GM21390 (cell line): ENCODE measurements at regions not wholly inside any gene's neighbourhood (a gene's known extent, or its start where the extent isn't known, plus 50 kb on each side); places are given as distances from the start of the nearest gene placed in this dataset.
A peak's percentile ranks its signal among the peaks of the same experiment; 100 is the strongest.
"Not testable (repeated sequence)": the region's sequence is repeated elsewhere in the genome, so short reads cannot be mapped to it uniquely, and the experiment has no call there.

Source experiments
- ATAC-seq: cut with Tn5 transposase; IDR thresholded peaks from one replicate; pipeline ENCODE4 v1.9.1; 2021; ENCODE audit not compliant: unreplicated experiment

DNA sequence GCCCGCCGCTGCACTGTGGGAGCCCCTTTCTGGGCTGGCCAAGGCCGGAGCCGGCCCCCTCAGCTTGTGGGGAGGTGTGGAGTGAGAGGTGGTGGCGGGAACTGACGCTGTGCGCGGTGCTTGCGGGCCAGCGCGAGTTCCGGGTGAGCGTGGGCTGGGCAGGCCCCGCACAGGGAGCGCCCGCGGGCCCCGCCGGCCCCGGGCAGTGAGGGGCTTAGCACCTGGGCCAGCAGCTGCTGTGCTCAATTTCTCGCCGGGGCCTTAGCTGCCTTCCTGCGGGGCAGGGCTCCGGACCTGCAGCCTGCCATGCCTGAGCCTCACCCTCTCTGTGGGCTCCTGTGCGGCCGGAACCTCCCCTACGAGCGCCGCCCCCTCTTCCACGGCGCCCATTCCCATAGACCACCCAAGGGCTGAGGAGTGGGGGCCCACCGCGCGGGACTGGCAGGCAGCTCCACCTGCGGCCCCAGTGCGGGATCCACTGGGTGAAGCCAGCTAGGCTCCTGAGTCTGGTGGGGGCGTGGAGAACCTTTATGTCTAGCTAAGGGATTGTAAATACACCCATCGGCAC is 1062.6 kb downstream of the TDRD15 start:
- not testable (repeated sequence) for ATAC-seq

DNA sequence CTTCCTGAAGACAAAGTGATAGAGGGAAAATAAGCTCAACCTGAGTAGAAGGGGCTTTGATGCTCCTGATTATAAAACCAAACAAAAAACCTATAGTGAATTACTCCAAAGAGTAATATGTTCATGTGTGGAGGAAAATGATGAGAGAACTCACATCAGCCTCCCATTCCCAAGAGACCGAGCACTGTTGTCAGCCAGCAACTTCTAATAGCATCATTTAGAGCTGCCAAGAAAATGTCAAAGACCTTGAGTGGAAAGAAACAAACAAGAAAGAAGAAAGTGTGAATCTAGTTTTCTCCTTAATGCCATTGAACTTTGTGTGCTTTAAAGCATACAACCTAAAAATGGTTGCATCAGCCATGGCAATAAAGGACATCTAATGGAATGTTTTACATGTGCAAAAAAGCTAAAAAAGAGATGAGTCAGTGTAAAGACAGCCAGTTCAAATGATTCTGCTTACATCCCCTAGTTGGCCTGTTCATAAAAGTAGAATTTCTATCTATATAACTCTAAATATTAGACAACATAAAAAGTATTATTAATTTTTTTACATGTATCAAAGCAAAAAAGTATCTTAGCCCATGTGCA is 1066.2 kb downstream of the TDRD15 start:
- ATAC-seq: no peak

DNA sequence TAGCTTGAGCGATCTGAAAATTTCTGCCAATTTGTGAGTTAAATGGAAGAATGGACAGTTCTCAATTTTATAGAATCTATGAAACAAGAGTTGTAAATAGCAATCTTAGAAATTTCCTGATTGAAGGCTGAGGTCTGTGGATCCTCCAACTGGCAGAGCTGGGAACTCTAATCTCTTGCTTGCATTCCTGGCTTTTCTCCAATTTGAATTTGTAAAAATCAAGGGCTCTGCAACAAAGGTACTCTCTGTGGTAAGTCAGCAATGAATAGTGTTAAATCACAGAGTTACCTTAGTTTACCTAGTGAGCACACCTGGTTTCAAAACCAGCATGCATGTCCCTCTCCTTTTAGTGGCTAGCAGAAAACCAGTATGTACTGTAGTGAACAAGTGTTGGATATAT is 1070.5 kb downstream of the TDRD15 start:
- no peak for ATAC-seq

DNA sequence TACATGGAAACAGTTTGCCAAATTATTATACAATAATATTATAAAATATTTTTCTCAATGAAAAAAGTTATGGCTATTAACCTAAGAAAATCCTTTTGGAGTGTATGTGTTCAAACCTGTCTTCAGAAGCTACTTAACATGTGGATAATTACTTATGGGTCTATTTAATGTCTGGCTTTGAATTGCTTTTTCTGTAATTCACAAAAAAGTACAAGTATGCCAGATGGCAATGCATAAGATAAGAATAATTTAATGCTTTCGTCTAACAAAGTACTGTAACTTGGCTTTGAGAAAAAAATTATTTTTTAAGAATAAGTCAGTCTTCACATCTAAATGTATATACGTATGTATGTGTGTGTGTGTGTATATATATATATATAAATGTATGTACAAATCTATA is 1073.0 kb downstream of the TDRD15 start:
- no peak for ATAC-seq

- no peak for ATAC-seq
Measured at GRCh38 chr2:22198381-22199283, 1074.9 kb downstream of the TDRD15 start.

- ATAC-seq: no peak
Measured at GRCh38 chr2:22199994-22200393, 1076.2 kb downstream of the TDRD15 start.

GRCh38 chr2:22209545-22209944 is 1085.8 kb downstream of the TDRD15 start:
- ATAC-seq: peak; percentile 62

DNA sequence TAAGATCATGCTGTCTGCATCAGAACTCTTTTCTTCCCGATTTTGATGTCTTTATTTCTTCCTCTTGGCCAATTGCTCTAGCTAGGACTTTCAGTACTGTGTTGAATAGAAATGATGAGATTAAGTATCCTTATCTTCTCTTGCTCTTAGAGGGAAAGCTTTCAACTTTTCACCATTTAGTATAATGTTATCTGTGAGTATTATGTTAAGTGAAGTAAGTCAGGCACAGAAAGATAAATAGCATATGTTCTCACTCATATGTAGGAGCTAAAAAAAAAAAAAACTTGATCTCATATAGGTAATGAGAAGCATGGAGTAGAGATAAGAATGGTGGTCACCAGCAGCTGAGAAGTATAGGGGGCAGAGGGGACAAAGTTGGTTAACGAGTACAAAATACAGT is 1089.5 kb downstream of the TDRD15 start:
- ATAC-seq: no peak

GRCh38 chr2:22215517-22215916 is 1091.7 kb downstream of the TDRD15 start:
- ATAC-seq: no peak

DNA sequence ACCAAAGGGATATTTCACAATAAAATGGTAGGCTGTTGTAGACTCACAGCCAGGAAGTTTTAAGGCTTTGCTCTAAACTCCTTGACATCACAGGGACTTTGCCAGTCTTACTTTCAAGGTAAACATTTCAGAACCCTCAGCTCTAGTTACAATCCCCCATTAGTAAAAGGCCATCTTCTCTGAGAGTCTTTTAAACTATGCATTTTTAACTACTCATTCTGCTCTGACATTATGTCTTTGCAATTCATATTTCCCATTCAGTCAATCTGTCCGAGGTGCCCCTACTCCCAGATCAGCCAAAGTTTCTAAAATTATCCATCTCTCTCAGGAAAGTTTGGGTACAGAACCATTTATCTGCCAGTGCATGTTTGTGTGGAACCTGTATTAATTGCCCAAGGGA is 1094.1 kb downstream of the TDRD15 start:
- no peak for ATAC-seq

GRCh38 chr2:22221006-22221405 is 1097.2 kb downstream of the TDRD15 start:
- no peak for ATAC-seq

DNA sequence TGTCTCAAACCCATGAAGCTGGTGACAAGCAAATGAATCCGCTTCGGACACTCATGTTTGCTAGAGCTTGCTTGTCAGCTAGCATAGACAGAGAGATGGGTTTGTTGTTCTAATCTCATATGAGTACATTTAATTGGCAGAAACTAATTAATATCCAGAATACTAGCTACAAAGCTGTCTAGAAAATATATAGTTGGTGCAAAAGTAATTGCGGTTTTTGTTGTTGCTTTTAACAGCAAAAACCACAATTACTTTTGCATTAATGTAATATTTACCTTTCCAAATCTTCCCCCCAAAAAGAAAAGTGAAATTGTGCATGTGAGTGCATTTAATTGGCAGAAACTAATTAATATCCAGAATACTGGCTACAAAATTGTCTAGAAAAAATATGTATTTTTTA is 1115.2 kb downstream of the TDRD15 start:
- ATAC-seq: no peak

DNA sequence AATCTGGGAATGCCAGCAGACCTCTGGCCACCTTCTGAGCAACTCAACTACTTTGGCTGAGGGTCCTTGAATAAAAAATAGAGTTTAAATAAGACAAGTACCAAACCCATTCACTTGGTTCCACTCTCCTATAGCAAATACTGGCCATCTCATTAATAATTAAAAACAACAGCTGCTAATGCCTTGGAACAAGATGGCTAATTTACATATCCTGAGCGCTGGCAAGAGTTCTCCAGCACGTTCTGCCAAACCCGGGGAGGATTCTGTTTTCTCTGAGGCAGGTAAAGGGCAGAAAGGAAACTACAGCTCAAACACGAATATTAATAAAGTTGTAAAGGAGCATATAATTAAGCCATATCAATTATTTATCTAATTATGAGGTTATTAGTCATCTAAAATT is 1123.7 kb downstream of the TDRD15 start:
- no peak for ATAC-seq

GRCh38 chr2:22248851-22249250 is 1125.1 kb downstream of the TDRD15 start:
- no peak for ATAC-seq

- no peak for ATAC-seq
Measured at GRCh38 chr2:22253171-22253570, 1129.4 kb downstream of the TDRD15 start.

DNA sequence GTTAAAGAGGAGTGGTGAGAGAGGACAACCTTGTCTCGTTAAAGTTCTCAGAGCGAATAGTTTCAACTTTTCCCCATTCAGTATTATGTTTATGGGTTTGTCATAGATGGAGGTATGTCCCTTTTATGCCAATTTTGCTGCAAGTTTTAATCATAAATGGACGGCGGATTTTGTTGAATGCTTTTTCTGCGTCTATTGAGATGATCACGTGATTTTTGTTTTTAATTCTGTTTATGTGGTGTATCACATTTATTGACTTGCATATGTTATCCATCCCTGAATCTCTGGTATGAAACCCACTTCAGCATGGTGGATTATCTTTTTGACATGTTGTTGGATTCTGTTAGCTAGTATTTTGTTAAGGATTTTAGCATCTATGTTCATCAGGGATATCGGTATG is 1123.8 kb upstream of the KLHL29 start:
- no peak for ATAC-seq

GRCh38 chr2:22270341-22270740 is 1114.6 kb upstream of the KLHL29 start:
- ATAC-seq: no peak

- ATAC-seq: no peak
Measured at GRCh38 chr2:22273853-22274252, 1111.1 kb upstream of the KLHL29 start.

DNA sequence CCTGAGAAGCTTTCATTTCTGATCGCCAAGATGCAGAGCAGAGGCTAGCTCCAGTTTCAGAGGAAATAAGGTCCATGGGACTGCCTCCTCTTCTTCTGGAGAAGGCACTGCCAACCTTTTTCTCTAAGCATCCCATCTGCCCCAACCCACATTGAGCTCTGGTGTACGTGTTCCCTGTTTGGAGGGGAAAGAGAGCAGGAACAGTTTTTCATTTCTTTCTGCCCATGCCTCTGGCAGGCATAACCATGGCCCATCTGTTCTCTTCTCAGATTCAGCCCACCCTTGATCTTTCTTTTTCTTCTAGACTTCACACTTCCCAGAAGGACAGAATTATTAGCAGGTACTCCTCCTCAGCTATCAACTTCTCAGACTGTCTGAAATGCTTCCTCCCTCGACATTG is 1110.3 kb upstream of the KLHL29 start:
- ATAC-seq: no peak

DNA sequence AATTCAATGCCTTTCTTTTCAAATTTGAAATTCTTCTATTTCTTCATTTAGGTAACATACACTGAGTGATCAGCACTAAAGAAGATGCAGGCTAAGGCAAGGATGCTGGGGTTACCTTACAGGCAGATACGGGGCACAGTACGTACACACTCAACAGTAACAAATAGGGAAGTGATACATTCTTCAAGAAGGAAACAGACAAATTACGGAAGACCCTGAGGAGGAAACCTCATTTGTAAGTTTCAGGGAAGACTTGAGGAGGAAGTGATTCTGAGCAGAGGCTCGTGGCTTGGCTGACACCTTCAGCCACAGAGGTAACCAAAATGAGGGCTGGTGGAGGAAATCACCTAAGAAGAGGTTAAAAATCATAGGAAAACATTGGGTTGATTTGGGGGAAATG is 1108.3 kb upstream of the KLHL29 start:
- ATAC-seq: peak; percentile 73

- no peak for ATAC-seq
Measured at GRCh38 chr2:22279541-22279940, 1105.4 kb upstream of the KLHL29 start.

GRCh38 chr2:22281033-22281432 is 1103.9 kb upstream of the KLHL29 start:
- no peak for ATAC-seq
